DMS53 treated with DMSO at 0.1 percent for 48 hours (cell line): ENCODE measurements at regions not wholly inside any gene's neighbourhood (a gene's known extent, or its start where the extent isn't known, plus 50 kb on each side); places are given as distances from the start of the nearest gene placed in this dataset.
"Not testable (repeated sequence)": the region's sequence is repeated elsewhere in the genome, so short reads cannot be mapped to it uniquely, and the experiment has no call there.

Source experiments
- DNase-seq: peaks from one replicate; lab custom pipeline; 2025; ENCODE audit not compliant: unreplicated experiment; lab: John Stamatoyannopoulos, UW

- DNase-seq = no peak
Observed at GRCh38 chr1:14424325-14425002, 174.0 kb upstream of the KAZN start.

- DNase-seq = no peak
Observed at GRCh38 chr1:14426854-14427253, 171.6 kb upstream of the KAZN start.

GRCh38 chr1:14429577-14429976 lies 168.9 kb upstream of the KAZN start:
- no peak for DNase-seq

GRCh38 chr1:14432728-14433127 lies 165.8 kb upstream of the KAZN start:
- DNase-seq = not testable (repeated sequence)

- no peak for DNase-seq
Observed at GRCh38 chr1:14435368-14436023, 163.0 kb upstream of the KAZN start.

GRCh38 chr1:14437417-14437918 lies 161.0 kb upstream of the KAZN start:
- DNase-seq = no peak

GRCh38 chr1:14438127-14438769 lies 160.2 kb upstream of the KAZN start:
- DNase-seq = no peak

GRCh38 chr1:14439015-14439414 lies 159.5 kb upstream of the KAZN start:
- DNase-seq = no peak

- no peak for DNase-seq
Observed at GRCh38 chr1:14440166-14440565, 158.3 kb upstream of the KAZN start.

- no peak for DNase-seq
Observed at GRCh38 chr1:14440731-14441130, 157.8 kb upstream of the KAZN start.

GRCh38 chr1:14441302-14441741 lies 157.2 kb upstream of the KAZN start:
- DNase-seq = no peak

- no peak for DNase-seq
Observed at GRCh38 chr1:14442669-14443068, 155.8 kb upstream of the KAZN start.

GRCh38 chr1:14443164-14443787 lies 155.2 kb upstream of the KAZN start:
- no peak for DNase-seq

- DNase-seq = no peak
Observed at GRCh38 chr1:14451217-14451616, 147.3 kb upstream of the KAZN start.

GRCh38 chr1:14452551-14452950 lies 145.9 kb upstream of the KAZN start:
- no peak for DNase-seq

GRCh38 chr1:14460173-14460572 lies 138.3 kb upstream of the KAZN start:
- no peak for DNase-seq

- DNase-seq = no peak
Observed at GRCh38 chr1:14462851-14463250, 135.6 kb upstream of the KAZN start.

- no peak for DNase-seq
Observed at GRCh38 chr1:14466006-14466405, 132.5 kb upstream of the KAZN start.

- no peak for DNase-seq
Observed at GRCh38 chr1:14467112-14467511, 131.4 kb upstream of the KAZN start.

GRCh38 chr1:14468751-14469150 lies 129.7 kb upstream of the KAZN start:
- no peak for DNase-seq

GRCh38 chr1:14470802-14471201 lies 127.7 kb upstream of the KAZN start:
- DNase-seq = no peak

- DNase-seq = no peak
Observed at GRCh38 chr1:14474856-14475255, 123.6 kb upstream of the KAZN start.
